Lower leg skin (tissue), 3 donors: ENCODE measurements at regions not wholly inside any gene's neighbourhood (a gene's known extent, or its start where the extent isn't known, plus 50 kb on each side); places are given as distances from the start of the nearest gene placed in this dataset.

Experiments
- POLR2A ChIP-seq, 2 donors: fragments of 450-650 bp; IDR thresholded peaks; one replicate each; pipeline ENCODE4 v1.6.1; 2016 to 2017; ENCODE audit warnings: antibody characterized with exemption in 2 of 2, mild to moderate bottlenecking in 1 of 2, moderate library complexity in 1 of 2
- TF ChIP-seq, protein P1 (sequence below), 3 donors: fragments of 450-650 bp; IDR thresholded peaks; one replicate each; pipeline ENCODE4 v1.5.1; 2016; ENCODE audit warnings: antibody characterized with exemption in 3 of 3, mild to moderate bottlenecking in 3 of 3, moderate library complexity in 2 of 3

DNA sequence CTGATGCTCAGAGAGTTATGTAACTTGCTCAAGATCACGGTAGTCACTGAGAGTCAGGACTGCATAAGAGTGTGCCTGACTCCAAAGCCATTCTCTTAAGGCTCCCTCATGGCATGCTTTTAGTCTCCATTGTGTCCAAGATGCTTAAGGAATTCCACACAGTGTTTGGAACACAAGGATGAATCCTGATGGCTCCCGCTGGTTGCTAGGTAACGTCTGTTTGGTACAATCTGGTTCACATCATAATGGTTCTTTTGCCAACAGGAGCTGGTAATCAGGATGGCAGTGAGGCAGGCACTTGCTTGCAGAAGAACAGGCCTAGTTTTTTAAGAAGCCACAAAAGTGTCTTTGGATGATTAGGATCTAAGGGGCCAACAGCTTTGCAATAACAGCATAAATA, 436.5 kb upstream of the DAB1 start:
- TF ChIP-seq, protein P1, sequence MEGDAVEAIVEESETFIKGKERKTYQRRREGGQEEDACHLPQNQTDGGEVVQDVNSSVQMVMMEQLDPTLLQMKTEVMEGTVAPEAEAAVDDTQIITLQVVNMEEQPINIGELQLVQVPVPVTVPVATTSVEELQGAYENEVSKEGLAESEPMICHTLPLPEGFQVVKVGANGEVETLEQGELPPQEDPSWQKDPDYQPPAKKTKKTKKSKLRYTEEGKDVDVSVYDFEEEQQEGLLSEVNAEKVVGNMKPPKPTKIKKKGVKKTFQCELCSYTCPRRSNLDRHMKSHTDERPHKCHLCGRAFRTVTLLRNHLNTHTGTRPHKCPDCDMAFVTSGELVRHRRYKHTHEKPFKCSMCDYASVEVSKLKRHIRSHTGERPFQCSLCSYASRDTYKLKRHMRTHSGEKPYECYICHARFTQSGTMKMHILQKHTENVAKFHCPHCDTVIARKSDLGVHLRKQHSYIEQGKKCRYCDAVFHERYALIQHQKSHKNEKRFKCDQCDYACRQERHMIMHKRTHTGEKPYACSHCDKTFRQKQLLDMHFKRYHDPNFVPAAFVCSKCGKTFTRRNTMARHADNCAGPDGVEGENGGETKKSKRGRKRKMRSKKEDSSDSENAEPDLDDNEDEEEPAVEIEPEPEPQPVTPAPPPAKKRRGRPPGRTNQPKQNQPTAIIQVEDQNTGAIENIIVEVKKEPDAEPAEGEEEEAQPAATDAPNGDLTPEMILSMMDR (IDR thresholded peaks at IDR 0.05): no peak
- TF ChIP-seq POLR2A (IDR thresholded peaks at IDR 0.05): no peak
